SHP77 treated with DMSO at 0.1 percent for 48 hours (cell line): ENCODE measurements at regions not wholly inside any gene's neighbourhood (a gene's known extent, or its start where the extent isn't known, plus 50 kb on each side); places are given as distances from the start of the nearest gene placed in this dataset.

Source experiments
- DNase-seq: peaks from one replicate; lab custom pipeline; 2025; lab: John Stamatoyannopoulos, UW

- DNase-seq, result no peak
These were observed 373.2 kb upstream of the C1orf174 start for GRCh38 chr1:4273243-4273642.

GRCh38 chr1:4273747-4274146, 373.7 kb upstream of the C1orf174 start:
- no peak for DNase-seq

- no peak for DNase-seq
These were observed 375.0 kb upstream of the C1orf174 start for GRCh38 chr1:4275083-4275482.

GRCh38 chr1:4276238-4276637, 376.2 kb upstream of the C1orf174 start:
- DNase-seq, result no peak

GRCh38 chr1:4277598-4277997, 376.8 kb upstream of the AJAP1 start:
- no peak for DNase-seq

- DNase-seq, result no peak
These were observed 369.4 kb upstream of the AJAP1 start for GRCh38 chr1:4284976-4285375.

- no peak for DNase-seq
These were observed 361.5 kb upstream of the AJAP1 start for GRCh38 chr1:4292861-4293260.

- DNase-seq, result no peak
These were observed 355.9 kb upstream of the AJAP1 start for GRCh38 chr1:4298361-4299083.

- no peak for DNase-seq
These were observed 353.4 kb upstream of the AJAP1 start for GRCh38 chr1:4301007-4301406.

GRCh38 chr1:4303303-4303702, 351.1 kb upstream of the AJAP1 start:
- DNase-seq, result no peak

GRCh38 chr1:4305526-4306301, 348.7 kb upstream of the AJAP1 start:
- DNase-seq, result no peak

- DNase-seq, result no peak
These were observed 347.6 kb upstream of the AJAP1 start for GRCh38 chr1:4306559-4307467.

- no peak for DNase-seq
These were observed 347.0 kb upstream of the AJAP1 start for GRCh38 chr1:4307468-4307845.

GRCh38 chr1:4307911-4308545, 346.4 kb upstream of the AJAP1 start:
- no peak for DNase-seq

GRCh38 chr1:4308806-4309205, 345.6 kb upstream of the AJAP1 start:
- no peak for DNase-seq

- no peak for DNase-seq
These were observed 344.6 kb upstream of the AJAP1 start for GRCh38 chr1:4309676-4310320.

GRCh38 chr1:4310396-4310923, 343.9 kb upstream of the AJAP1 start:
- no peak for DNase-seq

- no peak for DNase-seq
These were observed 342.4 kb upstream of the AJAP1 start for GRCh38 chr1:4312024-4312423.

GRCh38 chr1:4315202-4315601, 339.2 kb upstream of the AJAP1 start:
- no peak for DNase-seq

- DNase-seq, result no peak
These were observed 337.2 kb upstream of the AJAP1 start for GRCh38 chr1:4317207-4317606.

GRCh38 chr1:4318720-4319119, 335.7 kb upstream of the AJAP1 start:
- DNase-seq, result no peak
